ENCODE measurements at regions not wholly inside any gene's neighbourhood (a gene's known extent, or its start where the extent isn't known, plus 50 kb on each side); places are given as distances from the start of the nearest gene placed in this dataset.

- TF ChIP-seq CTBP2 (IDR thresholded peaks at IDR 0.05; ENCODE audit: borderline replicate concordance, insufficient read depth, insufficient read length, low read length): no peak
- TF ChIP-seq CREB1 (IDR thresholded peaks at IDR 0.05): no peak
- no peak for TF ChIP-seq SIN3A (conservative IDR thresholded peaks at IDR 0.05 in 1 of 2, IDR thresholded peaks at IDR 0.05 in 1 of 2; ENCODE audit: low read depth in 1 of 2, low read length in 2 of 2)
- no peak for TF ChIP-seq RAD21 (IDR thresholded peaks at IDR 0.05 in 1 of 2, conservative IDR thresholded peaks at IDR 0.05 in 1 of 2; ENCODE audit: low read depth in 2 of 2, low read length in 2 of 2)
- TF ChIP-seq TAF7 (optimal IDR thresholded peaks at IDR 0.05; ENCODE audit: borderline replicate concordance, low read depth, low read length): no peak
Observed at GRCh38 chr2:156145976-156146375, 186.5 kb downstream of the NR4A2 start (continued).

Data from H1 (cell line).